Prostate gland (tissue), 2 donors: ENCODE measurements at regions not wholly inside any gene's neighbourhood (a gene's known extent, or its start where the extent isn't known, plus 50 kb on each side); places are given as distances from the start of the nearest gene placed in this dataset.

ENCODE experiments used
- CTCF ChIP-seq, 4 experiments: fragments of 200-600 bp in 2 of 4; fragments of 450-650 bp in 2 of 4; sonication (generic) in 2 of 4; IDR thresholded peaks; 1 replicate in 3 of 4; 2 replicates in 1 of 4; pipeline ENCODE4 v1.5.1; 2016 to 2019; ENCODE audit warnings: antibody characterized with exemption in 4 of 4, mild to moderate bottlenecking in 2 of 4, moderate library complexity in 2 of 4
- POLR2A ChIP-seq: fragments of 450-650 bp; IDR thresholded peaks from one replicate; pipeline ENCODE4 v1.6.1; 2016; ENCODE audit warnings: antibody characterized with exemption, mild to moderate bottlenecking

DNA sequence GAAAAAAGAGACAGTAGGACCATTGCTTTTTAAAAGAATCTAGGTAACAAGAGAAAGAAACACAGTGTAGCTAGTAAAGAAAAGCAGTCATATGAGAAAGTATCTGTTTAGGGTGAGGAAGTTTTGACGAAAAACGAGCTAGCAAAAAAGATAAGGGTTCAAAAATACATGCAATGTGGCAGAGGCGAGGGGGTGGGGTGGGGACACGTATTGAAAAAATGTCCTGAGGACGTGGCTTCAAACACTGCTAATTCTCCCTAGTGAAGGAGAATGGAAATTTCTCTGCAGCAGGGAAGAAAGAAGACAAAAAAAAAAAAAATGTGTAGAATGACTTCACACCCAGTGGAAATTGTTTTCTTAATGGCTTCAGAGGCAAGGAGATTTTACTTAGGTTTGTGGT lies 856.4 kb upstream of the INTU start:
- TF ChIP-seq CTCF (IDR thresholded peaks at IDR 0.05) (no peak), POLR2A (no peak)
